Effector memory CD8-positive, alpha-beta T cell (primary cell): ENCODE measurements at regions not wholly inside any gene's neighbourhood (a gene's known extent, or its start where the extent isn't known, plus 50 kb on each side); places are given as distances from the start of the nearest gene placed in this dataset.

ENCODE experiments used
- ATAC-seq: fragments of 150-1000 bp; cut with Tn5 transposase; replicated peaks from 2 replicates; pipeline ENCODE4 v1.10.0; 2021; ENCODE audit warnings: mild to moderate bottlenecking, moderate library complexity
- DNase-seq, 3 experiments: peaks; one replicate each; pipeline ENCODE4 v3.0.0; 2021
- H3K27ac Mint-ChIP-seq, 2 donors: one replicate each; pipeline ENCODE4 v1.8.0; 2022; ENCODE audit warnings: mild to moderate bottlenecking in 2 of 2, mixed read lengths in 2 of 2, moderate library complexity in 2 of 2
- H3K27me3 Mint-ChIP-seq, 2 donors: one replicate each; pipeline ENCODE4 v1.8.0; 2022; ENCODE audit warnings: mixed read lengths in 2 of 2
- H3K36me3 Mint-ChIP-seq: one replicate; pipeline ENCODE4 v1.8.0; 2022; ENCODE audit warnings: mild to moderate bottlenecking, moderate library complexity, mixed read lengths; ENCODE audit not compliant: insufficient read depth
- H3K4me1 Mint-ChIP-seq, 2 donors: one replicate each; pipeline ENCODE4 v1.8.0; 2022; ENCODE audit warnings: low read depth in 2 of 2, mixed read lengths in 2 of 2
- H3K4me3 Mint-ChIP-seq, 2 donors: one replicate each; pipeline ENCODE4 v1.8.0; 2022; ENCODE audit warnings: mild to moderate bottlenecking in 2 of 2, mixed read lengths in 2 of 2, moderate library complexity in 2 of 2
- H3K9me3 Mint-ChIP-seq, 2 donors: one replicate each; pipeline ENCODE4 v1.8.0; 2022; ENCODE audit warnings: mixed read lengths in 2 of 2

DNA sequence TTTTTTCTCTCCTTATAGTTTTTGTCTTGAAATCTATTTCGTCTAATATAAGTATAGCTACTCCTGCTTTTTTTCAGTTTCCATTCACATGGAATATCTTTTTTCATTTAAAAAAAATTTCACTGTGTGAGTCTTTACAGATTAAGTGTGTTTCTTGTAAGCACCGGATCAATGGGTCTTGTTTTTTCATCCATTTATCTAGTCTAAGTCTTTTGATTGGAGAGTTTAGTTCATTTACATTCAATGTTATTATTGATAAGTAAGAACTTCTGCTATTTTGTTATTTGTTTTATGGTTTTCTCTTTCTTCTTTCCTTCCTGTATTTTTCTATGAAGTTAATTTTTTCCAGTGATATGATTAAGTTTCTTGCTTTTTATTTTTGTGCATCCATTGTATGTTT lies 216.7 kb upstream of the CNTNAP2 start:
- Mint-ChIP-seq H3K27ac (no peak overlapping the region), H3K4me3 (no peak overlapping the region), H3K9me3 (peaks cover 3 to 17% of the 10 kb centered on the region in 2 donors), H3K36me3 (peaks cover 3% of the 10 kb centered on the region), H3K4me1 (no peaks in the 10 kb centered on the region), H3K27me3 (no peaks in the 10 kb centered on the region)
- no peak for DNase-seq
- no peak for ATAC-seq

DNA sequence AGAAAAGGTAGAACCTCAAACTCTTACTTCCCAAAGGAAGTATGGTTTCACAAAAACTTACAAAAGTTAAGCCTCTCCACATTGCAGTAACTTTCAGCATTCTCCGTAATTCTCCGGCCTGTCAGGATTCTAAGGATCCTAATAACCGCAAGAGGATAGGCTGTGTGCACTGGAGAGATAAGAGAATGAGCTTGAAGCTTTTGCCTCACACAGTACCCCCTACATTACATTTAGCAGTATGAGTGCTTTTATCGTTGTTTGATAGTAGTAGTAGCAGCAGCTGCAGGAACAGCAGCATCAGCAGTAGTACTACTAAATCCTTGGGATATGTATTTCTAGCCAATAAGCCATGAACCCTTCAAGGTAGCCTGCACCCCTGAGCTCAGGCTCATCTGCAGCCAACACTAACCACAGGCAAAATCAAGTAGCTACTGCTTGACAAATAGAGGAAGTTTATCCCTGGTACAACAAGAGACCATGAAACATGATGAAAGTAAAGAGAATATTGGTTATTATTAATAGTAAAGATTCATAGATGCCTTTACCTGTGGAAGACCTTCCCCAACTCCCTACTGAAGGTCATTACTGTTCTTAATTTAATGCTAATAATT lies 222.6 kb upstream of the CNTNAP2 start:
- ATAC-seq (no peak), DNase-seq (no peak)
- H3K4me1 Mint-ChIP-seq: no peaks in the 10 kb centered on the region
- peaks cover 2% of the 10 kb centered on the region for H3K36me3 Mint-ChIP-seq
- no peak overlapping the region for H3K4me3 Mint-ChIP-seq
- H3K27me3 Mint-ChIP-seq: no peaks in the 10 kb centered on the region
- no peak overlapping the region for H3K27ac Mint-ChIP-seq
- peaks cover 3 to 13% of the 10 kb centered on the region in 2 donors for H3K9me3 Mint-ChIP-seq

DNA sequence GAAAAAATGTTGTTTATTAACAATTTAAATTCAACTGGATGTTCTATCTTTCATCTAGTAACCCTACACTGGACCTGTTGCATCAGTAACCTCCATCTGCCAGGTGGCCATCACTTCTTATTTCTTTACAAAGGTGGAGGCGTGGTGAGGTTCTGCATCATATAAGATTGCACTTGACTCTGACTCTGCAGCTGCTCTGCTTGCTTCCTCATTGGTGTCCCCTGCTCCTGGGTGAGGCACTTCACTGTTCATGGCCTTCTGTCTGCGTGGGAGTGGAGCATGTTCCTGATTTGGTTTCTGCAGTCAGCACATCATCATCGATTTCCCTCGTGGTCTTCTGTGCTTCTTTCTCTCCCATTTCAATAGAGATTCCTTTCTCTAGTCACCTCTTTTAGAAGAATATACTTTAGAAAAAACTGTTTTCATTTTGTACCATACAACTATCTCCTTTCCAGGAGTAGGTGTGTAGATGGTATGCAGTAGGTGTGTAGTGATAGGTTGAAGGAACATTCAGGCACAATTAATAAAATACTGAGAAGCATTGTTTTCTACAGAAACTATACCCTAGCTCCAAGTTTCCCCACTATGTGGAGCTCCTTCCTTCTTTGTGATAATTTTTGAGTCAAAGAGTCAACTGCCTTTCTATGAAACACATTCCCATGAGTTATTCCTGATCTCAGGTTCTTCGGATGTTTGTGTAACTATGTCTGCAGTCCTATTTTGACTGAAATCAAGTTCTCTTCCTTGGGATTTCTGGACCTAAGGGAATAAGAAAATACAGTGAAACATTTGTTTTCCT lies 231.7 kb upstream of the CNTNAP2 start:
- ATAC-seq (no peak), DNase-seq (no peak)
- Mint-ChIP-seq H3K4me3 (no peak overlapping the region), H3K4me1 (no peaks in the 10 kb centered on the region), H3K9me3 (no peaks in the 10 kb centered on the region), H3K36me3 (no peaks in the 10 kb centered on the region), H3K27ac (no peak overlapping the region), H3K27me3 (no peaks in the 10 kb centered on the region)

DNA sequence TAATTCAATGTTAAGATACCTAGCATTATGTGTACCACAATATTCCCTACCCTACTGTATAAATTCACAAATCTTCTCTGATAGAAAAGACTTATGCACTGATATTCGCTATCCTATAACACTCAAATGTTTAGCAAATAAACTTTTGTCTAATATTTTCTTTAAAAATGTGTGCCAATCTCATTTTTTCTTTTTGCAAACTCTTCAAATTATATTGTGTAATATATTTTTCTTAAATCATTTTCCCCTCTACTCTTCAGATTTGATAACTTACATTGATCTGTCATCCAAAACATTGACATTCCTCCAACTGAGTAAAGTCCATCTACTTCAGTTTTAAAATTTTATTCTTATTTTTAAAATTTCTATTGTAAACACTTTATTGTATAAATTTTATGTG lies 240.2 kb upstream of the CNTNAP2 start:
- Mint-ChIP-seq H3K4me3 (no peak overlapping the region), H3K27ac (no peak overlapping the region)

DNA sequence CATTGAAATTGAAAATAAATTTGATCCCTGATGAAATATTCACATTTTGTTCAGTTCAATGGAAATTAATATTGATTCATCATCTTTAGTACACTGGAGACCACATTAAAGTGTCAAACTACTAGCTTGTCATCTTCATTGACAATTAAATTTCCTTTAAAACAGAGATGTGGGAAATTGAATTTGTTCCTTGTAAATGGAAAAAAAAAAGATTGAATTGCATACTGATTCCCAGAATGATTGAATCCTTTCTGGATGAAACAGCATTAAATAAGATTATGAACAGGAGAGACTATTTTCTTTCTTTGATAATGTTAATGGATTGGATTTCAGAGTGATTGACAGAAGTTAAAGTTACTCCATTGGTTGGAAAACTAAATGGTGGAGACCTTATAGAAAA lies 241.3 kb upstream of the CNTNAP2 start:
- no peaks in the 10 kb centered on the region for H3K36me3 Mint-ChIP-seq
- ATAC-seq (no peak), DNase-seq (no peak)
- H3K4me1 Mint-ChIP-seq: no peaks in the 10 kb centered on the region
- H3K27me3 Mint-ChIP-seq: no peaks in the 10 kb centered on the region
- no peak overlapping the region for H3K27ac Mint-ChIP-seq
- H3K9me3 Mint-ChIP-seq: peaks cover 12 to 13% of the 10 kb centered on the region in 2 donors
- H3K4me3 Mint-ChIP-seq: no peak overlapping the region

More for the DNA sequence above, 240.2 kb upstream of the CNTNAP2 start:
- Mint-ChIP-seq H3K4me1 (no peaks in the 10 kb centered on the region), H3K9me3 (peaks cover 12 to 13% of the 10 kb centered on the region in 2 donors), H3K27me3 (no peaks in the 10 kb centered on the region), H3K36me3 (no peaks in the 10 kb centered on the region)
- DNase-seq (no peak), ATAC-seq (no peak)

DNA sequence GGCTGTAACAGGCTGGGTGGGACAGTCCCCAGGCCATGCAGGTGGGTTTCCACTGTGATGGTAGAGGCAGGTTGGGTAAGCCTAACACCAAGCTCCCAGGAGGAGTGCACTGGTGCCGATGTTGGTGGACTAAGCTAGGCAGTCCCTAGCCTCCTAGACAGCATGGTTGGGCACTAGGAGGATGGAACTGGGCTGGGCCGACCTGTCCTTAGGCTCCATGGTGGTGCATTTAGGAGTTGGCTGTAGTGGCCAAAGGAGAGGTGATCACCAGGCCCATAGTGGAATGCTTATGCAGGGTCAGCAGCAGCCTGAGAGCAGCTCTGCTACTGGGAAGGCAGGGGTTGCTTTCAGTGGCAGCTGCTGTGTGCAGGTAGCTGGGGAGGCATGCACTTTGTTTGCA lies 247.7 kb upstream of the CNTNAP2 start:
- Mint-ChIP-seq H3K36me3 (no peaks in the 10 kb centered on the region), H3K4me3 (no peak overlapping the region), H3K27me3 (no peaks in the 10 kb centered on the region), H3K9me3 (peaks cover 9 to 38% of the 10 kb centered on the region in 2 donors), H3K27ac (no peak overlapping the region), H3K4me1 (no peaks in the 10 kb centered on the region)
- DNase-seq (no peak), ATAC-seq (no peak)

DNA sequence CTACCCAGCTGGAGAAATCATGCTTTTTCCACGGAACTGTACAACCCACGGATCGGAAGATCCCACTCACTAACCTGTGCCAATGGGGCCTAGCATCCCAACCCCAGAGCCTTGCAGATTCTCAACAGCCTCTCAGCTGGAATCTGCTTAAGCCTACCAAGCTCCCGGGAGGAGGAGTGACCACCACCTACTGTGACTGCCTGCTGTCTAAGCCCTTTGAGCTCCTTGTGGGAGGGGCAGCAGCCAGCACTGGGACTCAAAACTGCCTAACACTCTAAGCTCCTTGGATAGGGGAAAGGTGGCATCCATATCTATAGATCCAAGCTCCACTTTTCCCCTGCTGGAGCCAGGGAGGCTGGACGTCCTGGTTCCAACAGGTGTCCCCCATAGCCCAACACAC lies 254.4 kb upstream of the CNTNAP2 start:
- DNase-seq (no peak), ATAC-seq (no peak)
- H3K4me3 Mint-ChIP-seq: no peak overlapping the region
- no peak overlapping the region for H3K27ac Mint-ChIP-seq
- no peaks in the 10 kb centered on the region for H3K27me3 Mint-ChIP-seq
- no peaks in the 10 kb centered on the region for H3K4me1 Mint-ChIP-seq
- no peaks in the 10 kb centered on the region for H3K36me3 Mint-ChIP-seq
- peaks cover 5 to 32% of the 10 kb centered on the region in 2 donors for H3K9me3 Mint-ChIP-seq

DNA sequence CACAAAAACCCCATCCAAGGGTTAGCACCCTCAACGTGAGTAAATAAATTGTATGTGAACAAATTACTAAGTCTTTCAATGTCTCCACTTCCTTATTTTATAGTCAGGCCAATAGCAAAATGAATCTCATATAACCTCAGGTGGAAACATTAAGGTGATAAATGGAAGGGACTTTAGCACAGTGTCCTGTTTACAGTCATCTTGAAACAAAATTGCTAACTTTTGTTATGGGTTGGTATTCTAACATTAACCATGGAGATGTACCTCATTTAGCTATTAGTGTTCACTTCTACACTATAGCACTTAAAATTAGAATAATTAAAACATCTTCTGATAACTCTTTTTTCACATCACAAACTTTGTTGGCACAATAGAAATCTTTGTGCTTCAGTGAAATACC lies 255.8 kb upstream of the CNTNAP2 start:
- Mint-ChIP-seq H3K4me1 (no peaks in the 10 kb centered on the region), H3K36me3 (no peaks in the 10 kb centered on the region)

DNA sequence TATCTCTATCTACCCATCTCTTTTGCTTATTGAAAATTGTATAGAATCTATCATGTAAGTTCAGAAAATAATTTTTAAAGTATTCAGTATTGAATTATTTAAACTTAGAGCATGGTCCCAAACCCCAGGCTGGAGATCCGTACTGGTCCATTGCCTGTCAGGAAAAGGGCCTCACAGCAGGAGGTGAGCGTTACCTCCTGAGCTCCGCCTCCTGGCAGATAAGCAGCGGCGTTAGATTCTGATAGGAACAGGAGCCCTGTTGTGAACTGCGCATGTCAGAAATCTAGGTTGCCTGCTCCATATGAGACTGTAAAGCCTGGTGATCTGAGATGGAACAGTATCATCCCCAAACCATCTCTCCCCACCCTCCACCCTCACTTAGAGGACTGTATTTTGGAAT lies 266.0 kb upstream of the CNTNAP2 start:
- H3K9me3 Mint-ChIP-seq: peaks cover 5 to 15% of the 10 kb centered on the region in 2 donors
- no peak for DNase-seq
- H3K27ac Mint-ChIP-seq: no peak overlapping the region
- no peak overlapping the region for H3K4me3 Mint-ChIP-seq
- no peak for ATAC-seq
- H3K36me3 Mint-ChIP-seq: no peaks in the 10 kb centered on the region
- no peaks in the 10 kb centered on the region for H3K27me3 Mint-ChIP-seq
- no peaks in the 10 kb centered on the region for H3K4me1 Mint-ChIP-seq

More for the DNA sequence above, 255.8 kb upstream of the CNTNAP2 start:
- no peak for ATAC-seq
- Mint-ChIP-seq H3K4me3 (no peak overlapping the region), H3K27me3 (no peaks in the 10 kb centered on the region), H3K9me3 (peaks cover 8 to 26% of the 10 kb centered on the region in 2 donors), H3K27ac (no peak overlapping the region)
- no peak for DNase-seq

DNA sequence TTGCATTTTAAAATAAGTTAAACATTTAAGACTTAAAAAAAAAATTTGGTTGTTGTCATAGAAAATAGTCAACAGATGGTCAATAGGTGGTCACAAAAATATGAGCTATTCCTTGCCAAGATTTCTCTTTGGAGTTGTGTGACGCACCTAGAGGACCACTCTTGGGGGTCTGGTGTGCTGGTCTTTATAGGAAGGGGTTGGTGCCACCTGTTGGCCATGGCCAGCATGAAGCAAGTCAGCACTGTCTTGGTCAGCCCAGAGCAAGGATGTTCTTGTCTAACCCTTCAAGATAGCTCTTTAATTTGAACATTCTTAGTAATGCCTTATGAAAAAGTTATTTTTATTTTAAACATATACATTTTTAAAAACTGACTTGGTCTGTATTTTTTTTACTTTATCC lies 267.9 kb upstream of the CNTNAP2 start:
- no peak for DNase-seq
- no peak for ATAC-seq
- H3K4me1 Mint-ChIP-seq: no peaks in the 10 kb centered on the region
- H3K27ac Mint-ChIP-seq: no peak overlapping the region
- no peaks in the 10 kb centered on the region for H3K36me3 Mint-ChIP-seq
- no peak overlapping the region for H3K4me3 Mint-ChIP-seq
- peaks cover 5 to 22% of the 10 kb centered on the region in 2 donors for H3K9me3 Mint-ChIP-seq
- no peaks in the 10 kb centered on the region for H3K27me3 Mint-ChIP-seq

DNA sequence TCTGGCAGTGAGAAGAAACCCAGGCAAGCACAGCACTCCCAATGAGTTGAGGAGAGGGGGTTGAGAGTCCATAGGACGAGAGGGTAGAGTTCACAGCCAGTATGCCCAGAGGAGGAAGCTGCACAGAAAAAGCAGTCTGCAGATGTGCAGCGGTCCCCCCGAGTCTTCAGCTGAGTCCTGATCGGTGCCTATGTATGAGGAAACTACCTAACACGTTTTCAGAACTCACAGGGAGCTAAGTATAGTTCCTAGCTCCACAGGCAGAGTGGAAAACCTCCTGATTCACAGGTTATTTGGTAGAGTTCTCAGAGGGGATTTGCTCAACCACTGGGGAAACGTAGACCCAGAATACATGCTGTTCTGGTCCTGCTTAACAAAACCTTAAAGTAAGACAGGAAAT lies 271.3 kb upstream of the CNTNAP2 start:
- DNase-seq (no peak), ATAC-seq (no peak)
- Mint-ChIP-seq H3K4me3 (no peak overlapping the region), H3K9me3 (peaks cover 9 to 26% of the 10 kb centered on the region in 2 donors), H3K36me3 (no peaks in the 10 kb centered on the region), H3K27me3 (no peaks in the 10 kb centered on the region), H3K27ac (no peak overlapping the region), H3K4me1 (no peaks in the 10 kb centered on the region)

DNA sequence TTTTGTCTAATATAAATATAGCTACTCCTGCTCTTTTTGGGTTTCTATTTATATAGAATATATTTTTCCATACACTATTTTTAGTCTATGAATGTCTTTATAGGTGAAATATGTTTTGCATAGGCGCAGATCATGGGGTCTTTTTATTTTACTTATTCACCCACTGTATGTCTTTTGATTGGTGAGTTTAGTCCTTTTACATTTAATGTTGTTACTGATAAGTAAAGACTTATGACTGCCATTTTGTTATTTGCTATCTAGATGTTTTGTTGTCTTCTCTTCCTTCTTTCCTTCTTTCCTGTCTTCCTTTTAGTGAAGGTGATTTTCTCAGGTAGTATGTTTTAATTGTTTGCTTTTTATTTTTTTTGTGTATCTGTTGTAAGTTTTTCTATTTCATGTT lies 276.8 kb upstream of the CNTNAP2 start:
- no peak for ATAC-seq
- Mint-ChIP-seq H3K27ac (no peak overlapping the region), H3K27me3 (no peaks in the 10 kb centered on the region), H3K4me1 (no peaks in the 10 kb centered on the region), H3K36me3 (no peaks in the 10 kb centered on the region), H3K4me3 (no peak overlapping the region), H3K9me3 (peaks cover 8 to 20% of the 10 kb centered on the region in 2 donors)
- no peak for DNase-seq

DNA sequence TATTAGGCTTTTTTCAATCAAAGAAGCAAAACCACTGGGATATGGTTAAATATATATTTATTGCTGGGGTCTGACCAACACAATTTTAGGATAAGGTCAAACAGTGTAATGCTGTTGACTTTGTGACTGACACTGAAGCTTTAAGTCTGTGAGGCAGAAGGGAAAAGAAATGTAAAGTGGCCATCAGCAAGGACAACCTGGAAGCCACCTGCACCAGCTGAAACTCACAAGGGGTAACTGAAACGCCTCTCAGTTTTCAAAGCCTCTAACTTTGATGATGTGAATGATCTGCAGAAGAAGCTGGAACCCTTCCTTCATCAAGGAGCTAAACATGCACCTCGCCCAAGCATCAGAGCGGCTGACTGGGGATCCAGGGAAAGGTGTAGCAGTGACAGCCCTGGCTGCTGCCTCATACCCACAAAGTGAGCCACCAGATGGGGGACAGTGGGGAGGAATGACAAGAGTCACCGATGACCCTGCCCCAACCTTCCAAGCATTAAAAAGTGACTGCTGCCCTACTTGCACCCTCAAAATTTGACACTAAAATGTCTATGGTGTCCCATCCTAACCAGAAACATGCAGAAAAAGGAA lies 284.9 kb upstream of the CNTNAP2 start:
- Mint-ChIP-seq H3K27me3 (no peaks in the 10 kb centered on the region), H3K4me1 (no peaks in the 10 kb centered on the region), H3K27ac (no peak overlapping the region), H3K36me3 (no peaks in the 10 kb centered on the region), H3K9me3 (peaks cover 0 to 6% of the 10 kb centered on the region in 2 donors), H3K4me3 (no peak overlapping the region)
- DNase-seq (no peak), ATAC-seq (no peak)

DNA sequence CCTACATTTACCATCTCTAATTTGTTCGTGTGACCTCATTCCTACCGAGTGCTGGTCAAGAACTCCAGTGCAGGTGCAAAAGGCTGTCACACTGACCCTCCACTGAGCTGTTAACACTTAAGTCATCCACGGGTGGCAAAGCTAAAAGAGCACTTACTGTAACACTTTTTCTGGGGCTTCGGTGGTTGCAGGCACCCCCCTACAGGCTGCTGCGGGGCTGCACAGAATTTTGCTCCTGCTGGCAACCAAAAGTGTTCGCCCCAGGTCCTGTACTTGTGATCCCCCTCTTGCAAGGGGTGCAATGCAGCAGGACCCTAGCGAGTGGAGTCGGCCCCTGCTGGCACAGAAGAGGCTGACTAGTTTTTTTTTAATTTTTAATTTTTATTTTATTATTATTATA lies 298.9 kb upstream of the CNTNAP2 start:
- ATAC-seq (no peak), DNase-seq (no peak)
- Mint-ChIP-seq H3K4me1 (no peaks in the 10 kb centered on the region), H3K4me3 (no peak overlapping the region), H3K36me3 (no peaks in the 10 kb centered on the region), H3K27ac (no peak overlapping the region), H3K9me3 (peaks cover 0 to 4% of the 10 kb centered on the region in 2 donors), H3K27me3 (no peaks in the 10 kb centered on the region)
